ENCODE measurements at regions not wholly inside any gene's neighbourhood (a gene's known extent, or its start where the extent isn't known, plus 50 kb on each side); places are given as distances from the start of the nearest gene placed in this dataset.

- DNase-seq = no peak
These were observed 73.7 kb upstream of the NPAS1 start for GRCh38 chr19:46945694-46946489.

- DNase-seq = no peak
These were observed 72.9 kb upstream of the NPAS1 start for GRCh38 chr19:46946611-46947238.

DNA sequence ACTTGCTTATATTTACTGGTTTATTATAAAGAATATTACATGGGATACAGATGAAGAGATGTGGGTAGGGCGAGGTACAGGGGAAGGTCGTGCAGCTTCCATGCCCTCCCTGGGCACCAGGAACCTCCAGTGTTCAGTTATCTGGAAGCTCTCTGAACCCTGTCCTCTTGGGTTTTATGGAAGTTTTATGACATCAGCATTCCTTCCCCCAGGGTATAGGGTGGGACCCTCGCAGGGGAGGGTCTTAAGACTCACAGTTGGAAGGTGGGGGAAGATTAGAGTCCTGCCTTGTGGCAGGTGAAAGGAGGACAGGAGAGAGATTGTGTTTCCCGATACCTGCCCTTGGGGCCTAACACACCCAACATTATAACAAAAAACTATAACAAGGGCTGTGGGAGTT, 71.8 kb upstream of the NPAS1 start:
- DNase-seq = no peak

DNA sequence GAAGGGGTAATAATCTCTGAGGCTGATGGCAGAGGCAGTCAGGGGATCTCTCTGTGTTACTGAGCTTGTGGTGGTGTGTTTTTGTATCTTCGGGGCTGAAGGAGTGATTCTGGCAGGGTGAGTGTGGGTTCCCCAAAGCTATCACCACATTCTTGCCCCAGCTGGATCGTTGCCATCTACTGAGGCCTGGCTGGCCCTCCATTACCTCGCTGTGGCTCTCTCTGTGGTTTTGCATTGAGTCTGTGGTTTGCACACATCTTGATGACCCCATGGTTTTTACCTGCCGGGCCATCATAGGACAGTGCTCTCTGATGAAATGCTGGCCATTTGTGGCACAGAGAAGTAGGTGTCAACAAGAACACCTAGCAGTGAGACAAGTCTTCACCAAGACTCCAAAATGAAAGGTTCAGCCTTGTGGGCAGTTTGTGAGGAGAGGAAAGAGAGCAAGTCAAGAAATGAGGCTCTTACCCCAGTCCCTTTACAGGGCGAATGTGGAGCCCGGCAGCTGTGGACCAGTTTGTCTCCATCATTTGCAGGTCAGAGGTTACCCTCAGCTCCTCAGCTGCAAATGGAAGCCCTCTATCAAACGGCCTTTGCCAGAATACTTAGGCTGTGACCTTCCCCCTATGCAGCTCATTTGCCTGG, 69.0 kb upstream of the NPAS1 start:
- DNase-seq = no peak

GRCh38 chr19:46951171-46951986, 68.3 kb upstream of the NPAS1 start:
- peak; percentile 46 for DNase-seq

GRCh38 chr19:46952874-46953273, 66.8 kb upstream of the NPAS1 start:
- no peak for DNase-seq

- no peak for DNase-seq
These were observed 65.6 kb upstream of the NPAS1 start for GRCh38 chr19:46953955-46954501.

DNA sequence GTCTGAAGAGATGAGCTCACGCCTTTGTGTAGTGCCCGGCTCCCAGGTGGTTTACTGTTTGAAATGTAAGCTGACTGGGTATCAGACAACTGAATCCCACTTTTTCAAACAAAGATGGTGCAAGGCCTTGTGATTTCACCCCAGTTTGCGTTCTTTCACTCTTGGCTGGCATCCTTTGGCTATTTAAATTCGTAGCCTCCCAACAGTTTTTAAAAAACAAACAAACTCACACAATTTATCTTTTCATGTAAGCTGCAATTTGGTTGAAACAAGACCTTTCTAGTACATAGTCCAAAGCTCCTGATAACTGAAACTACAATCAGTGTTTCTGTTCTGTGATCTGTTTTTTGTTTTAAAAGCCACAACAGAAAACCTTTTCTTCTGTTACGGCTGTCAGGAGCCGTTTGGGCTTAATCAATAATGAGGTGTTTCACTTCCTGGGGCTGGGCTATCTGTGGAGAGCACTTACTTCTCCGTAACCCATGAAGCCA, 65.1 kb upstream of the NPAS1 start:
- DNase-seq = no peak

DNA sequence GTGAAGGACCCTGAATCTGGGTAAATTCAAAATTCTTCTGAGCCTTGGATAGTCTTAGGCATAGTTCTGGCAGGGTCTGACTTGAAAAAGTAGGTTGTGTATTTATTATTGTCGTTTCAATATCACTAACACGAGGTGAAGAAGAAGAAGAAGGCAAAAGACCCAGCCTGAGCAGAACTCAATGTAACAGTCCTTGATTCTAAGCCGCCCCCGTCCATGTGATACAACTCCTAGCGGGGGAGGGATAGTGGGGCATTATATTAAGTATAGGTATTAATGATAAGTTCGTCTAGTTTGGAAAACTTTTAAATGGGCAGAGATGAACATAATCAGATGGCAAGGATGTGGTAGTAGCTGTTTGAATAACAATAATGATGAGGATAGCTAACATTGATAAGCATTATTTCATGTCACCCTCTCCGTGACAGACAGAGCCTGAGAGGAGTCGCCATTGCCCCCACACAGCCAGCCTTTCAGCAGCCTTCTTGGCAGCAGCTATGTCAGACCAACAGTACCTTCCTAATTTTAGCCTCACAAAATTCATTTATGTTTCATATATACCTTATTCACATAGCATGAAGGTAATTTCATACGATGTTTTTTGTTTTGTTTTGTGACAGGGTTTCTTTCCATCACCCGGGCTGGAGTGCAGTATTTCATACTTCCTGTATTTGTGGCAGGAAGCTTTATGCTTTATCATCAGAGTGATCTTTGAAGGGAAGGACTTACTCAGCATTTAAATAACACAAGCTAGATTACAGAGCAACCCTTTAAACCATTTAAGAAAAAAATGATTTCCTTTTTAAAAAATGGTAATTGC, 64.4 kb upstream of the NPAS1 start:
- DNase-seq = peak; percentile 40

DNA sequence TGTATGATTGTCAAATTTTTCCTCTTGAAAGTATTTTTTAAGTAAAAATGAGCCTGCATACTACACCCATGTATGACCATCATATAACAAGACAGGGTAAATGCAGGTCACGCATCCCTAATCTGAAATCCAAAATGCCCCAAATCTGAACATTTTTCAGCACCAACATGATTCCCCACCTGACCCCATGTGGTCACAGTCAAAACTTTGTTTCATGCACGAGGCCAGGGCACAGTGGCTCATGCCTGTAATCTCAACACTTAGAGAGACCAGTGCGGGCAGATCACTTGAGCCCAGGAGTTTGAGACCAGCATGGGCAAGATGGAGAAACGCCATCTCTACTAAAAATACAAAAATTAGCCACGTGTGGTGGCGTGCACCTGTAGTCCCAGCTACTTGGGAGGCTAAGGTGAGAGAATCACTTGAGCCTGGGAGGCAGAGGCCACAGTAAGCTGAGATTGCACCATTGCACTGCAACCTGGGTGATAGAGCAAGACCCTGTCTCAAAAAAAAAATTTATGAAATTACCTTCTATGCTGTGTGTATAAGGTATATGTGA, 63.7 kb upstream of the NPAS1 start:
- no peak for DNase-seq

DNA sequence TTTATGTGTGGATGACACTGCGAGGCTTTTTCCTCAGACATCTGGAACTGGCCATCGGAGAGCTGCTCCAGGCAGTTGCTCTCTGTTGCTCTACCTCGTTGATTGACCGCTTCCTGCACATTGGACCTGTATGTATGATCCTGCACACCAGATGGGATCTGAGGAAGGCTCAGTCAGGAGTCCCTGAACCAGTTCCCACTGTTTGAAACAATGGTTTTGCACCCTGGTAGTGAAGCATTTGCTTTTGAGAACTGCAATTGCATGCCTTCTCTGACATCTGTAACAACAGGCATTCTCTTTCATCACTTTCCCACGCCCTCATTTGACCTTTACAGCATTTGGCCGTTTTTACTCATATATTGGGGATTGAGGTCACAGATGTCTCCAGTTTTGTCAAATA, 61.1 kb upstream of the NPAS1 start:
- DNase-seq = peak; percentile 27

DNA sequence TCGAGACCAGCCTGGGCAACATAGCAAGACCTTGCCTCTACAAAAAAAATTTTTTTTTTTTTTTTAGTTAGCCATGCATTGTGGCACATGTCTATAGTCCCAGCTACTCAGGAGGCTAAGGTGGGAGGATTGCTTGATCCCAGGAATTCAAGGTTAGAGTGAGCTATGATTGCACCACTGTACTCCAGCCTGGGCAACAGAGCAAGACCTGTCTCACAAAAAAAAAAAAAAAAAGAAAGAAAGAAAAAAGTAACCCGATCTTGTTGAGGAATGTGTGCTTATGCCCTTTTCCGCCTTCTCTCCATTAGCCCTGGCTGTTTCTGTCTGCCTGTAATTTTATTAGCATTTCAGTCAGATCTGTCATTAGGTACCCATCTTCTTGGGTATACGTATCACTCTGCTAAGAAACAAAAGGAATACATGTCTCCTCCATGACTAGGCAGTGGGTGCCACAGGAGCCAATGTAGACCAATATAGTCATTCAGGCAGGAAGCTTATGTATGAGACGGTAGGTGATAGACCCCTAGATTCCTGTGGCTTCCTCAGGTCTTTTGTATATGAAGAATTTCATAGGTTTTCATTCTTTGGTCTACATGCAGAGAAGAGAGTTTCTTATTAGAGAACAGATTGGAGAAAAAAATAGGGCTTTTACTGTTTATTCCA, 59.6 kb upstream of the NPAS1 start:
- DNase-seq = no peak

DNA sequence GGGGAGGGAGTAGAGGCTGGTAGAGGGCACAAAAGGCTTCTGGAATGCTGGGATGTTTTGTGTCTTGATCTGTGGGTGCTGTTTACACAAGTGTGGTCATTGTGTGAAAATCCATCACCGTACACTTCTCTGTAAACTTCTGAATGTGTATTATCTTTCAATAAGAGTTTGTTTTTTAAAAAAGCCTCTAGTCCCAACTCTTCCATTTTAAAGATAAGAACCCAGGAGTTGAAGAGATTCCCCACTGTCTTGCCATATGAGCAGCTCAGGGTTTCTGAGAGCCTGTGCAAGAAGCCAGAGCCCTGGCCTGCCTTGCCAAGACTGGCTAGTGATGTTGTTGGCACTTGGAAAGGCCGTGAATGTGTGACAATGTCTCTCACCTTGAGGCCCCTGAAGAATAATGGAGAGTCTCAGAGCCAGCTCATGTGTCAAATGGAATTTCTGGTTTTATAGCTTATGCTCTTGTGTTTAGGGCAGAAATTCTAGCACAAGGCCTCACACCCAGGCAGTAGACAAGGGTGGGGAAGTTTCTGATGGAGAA, 57.5 kb upstream of the NPAS1 start:
- no peak for DNase-seq

- DNase-seq = no peak
These were observed 56.4 kb upstream of the NPAS1 start for GRCh38 chr19:46963093-46963734.

DNA sequence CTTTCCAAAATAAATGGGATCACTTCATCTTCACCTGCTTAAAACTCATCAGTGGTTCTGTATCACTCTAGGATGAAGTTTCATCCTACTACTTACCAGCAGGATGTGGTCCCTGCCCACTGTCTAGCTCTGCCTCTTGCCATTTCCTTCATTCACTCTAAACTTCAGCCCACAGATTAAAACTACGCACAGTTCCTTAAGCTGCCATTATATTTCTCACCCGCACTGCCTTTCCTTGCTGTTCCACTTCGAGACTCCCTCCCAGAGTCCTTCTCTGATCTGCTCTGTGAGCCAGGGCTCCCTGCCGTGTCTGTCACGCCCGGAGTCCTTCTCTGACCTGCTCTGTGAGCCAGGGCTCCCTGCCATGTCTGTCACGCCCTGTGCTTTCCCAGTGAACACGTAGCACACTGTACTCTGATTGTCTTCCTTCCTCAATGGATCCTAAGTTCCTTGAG, 52.0 kb upstream of the NPAS1 start:
- DNase-seq = peak; percentile 23

Measured in stimulated activated CD4-positive, alpha-beta T cell treated with anti-CD3 and anti-CD28 coated beads, Interleukin-4, amount 100 ng/mL, for 24 hours (primary cell).